DMS53 treated with DMSO at 0.1 percent for 48 hours (cell line): ENCODE measurements at regions not wholly inside any gene's neighbourhood (a gene's known extent, or its start where the extent isn't known, plus 50 kb on each side); places are given as distances from the start of the nearest gene placed in this dataset.
"Not testable (repeated sequence)": the region's sequence is repeated elsewhere in the genome, so short reads cannot be mapped to it uniquely, and the experiment has no call there.

Experiments used
- DNase-seq: peaks from one replicate; lab custom pipeline; 2025; ENCODE audit not compliant: unreplicated experiment; lab: John Stamatoyannopoulos, UW

GRCh38 chr5:96528826-96529474 lies 95.9 kb upstream of the PCSK1 start:
- DNase-seq = peak; percentile 17

- no peak for DNase-seq
Measured at GRCh38 chr5:96529559-96529958, 96.5 kb upstream of the PCSK1 start.

- DNase-seq = peak; percentile 5
Measured at GRCh38 chr5:96530901-96531300, 97.9 kb upstream of the PCSK1 start.

- DNase-seq = no peak
Measured at GRCh38 chr5:96533371-96533770, 100.3 kb upstream of the PCSK1 start.

GRCh38 chr5:96537386-96537785 lies 104.3 kb upstream of the PCSK1 start:
- DNase-seq = peak; percentile 74

- peak; percentile 75 for DNase-seq
Measured at GRCh38 chr5:96538808-96539250, 105.8 kb upstream of the PCSK1 start.

GRCh38 chr5:96546120-96546519 lies 113.1 kb upstream of the PCSK1 start:
- no peak for DNase-seq

- DNase-seq = no peak
Measured at GRCh38 chr5:96547486-96547885, 114.4 kb upstream of the PCSK1 start.

GRCh38 chr5:96548905-96549304 lies 113.3 kb upstream of the CAST start:
- no peak for DNase-seq

GRCh38 chr5:96560857-96561256 lies 101.3 kb upstream of the CAST start:
- DNase-seq = not testable (repeated sequence)

- DNase-seq = no peak
Measured at GRCh38 chr5:96562614-96563013, 99.6 kb upstream of the CAST start.

GRCh38 chr5:96563816-96564215 lies 98.4 kb upstream of the CAST start:
- DNase-seq = no peak

GRCh38 chr5:96565582-96566265 lies 96.5 kb upstream of the CAST start:
- DNase-seq = peak; percentile 59

GRCh38 chr5:96566833-96567587 lies 95.2 kb upstream of the CAST start:
- DNase-seq = no peak

- DNase-seq = no peak
Measured at GRCh38 chr5:96569332-96569731, 92.8 kb upstream of the CAST start.

GRCh38 chr5:96569770-96570169 lies 92.4 kb upstream of the CAST start:
- peak; percentile 78 for DNase-seq

- DNase-seq = peak; percentile 92
Measured at GRCh38 chr5:96572864-96573512, 89.2 kb upstream of the CAST start.

- DNase-seq = no peak
Measured at GRCh38 chr5:96573513-96573894, 88.7 kb upstream of the CAST start.

GRCh38 chr5:96576876-96577275 lies 85.3 kb upstream of the CAST start:
- no peak for DNase-seq

GRCh38 chr5:96577909-96578308 lies 84.3 kb upstream of the CAST start:
- peak; percentile 26 for DNase-seq

- DNase-seq = peak; percentile 63
Measured at GRCh38 chr5:96579711-96580110, 82.5 kb upstream of the CAST start.

- DNase-seq = peak; percentile 91
Measured at GRCh38 chr5:96582343-96582742, 79.8 kb upstream of the CAST start.
